ENCODE measurements at regions not wholly inside any gene's neighbourhood (a gene's known extent, or its start where the extent isn't known, plus 50 kb on each side); places are given as distances from the start of the nearest gene placed in this dataset.
A peak's percentile ranks its signal among the peaks of the same experiment; 100 is the strongest.

- Histone ChIP-seq H3K27ac (ENCODE audit: low read depth, low read length) (no peak overlapping the region), H3K4me1 (ENCODE audit: control insufficient read depth, insufficient read depth, low read length) (peaks cover 17% of the 10 kb centered on the region), H3K27me3 (ENCODE audit: control insufficient read depth, insufficient read depth, low read length, poor library complexity, severe bottlenecking) (peaks cover 7% of the 10 kb centered on the region), H3K9ac (ENCODE audit: extremely low read depth, low read length, poor library complexity, severe bottlenecking) (no peak overlapping the region), H3K9me3 (ENCODE audit: control insufficient read depth, low read length) (no peaks in the 10 kb centered on the region), H3K36me3 (ENCODE audit: control insufficient read depth, insufficient read depth, low read length) (no peaks in the 10 kb centered on the region), H3K4me3 (ENCODE audit: low read length) (no peak overlapping the region)
- Mint-ChIP-seq H3K27ac (peak overlapping the region; percentile 11), H3K4me1 (peaks cover 24% of the 10 kb centered on the region), H3K4me3 (no peak overlapping the region), H3K9me3 (peaks cover 5% of the 10 kb centered on the region), H3K36me3 (ENCODE audit: low read depth) (no peaks in the 10 kb centered on the region), H3K27me3 (ENCODE audit: insufficient read depth) (peaks cover 7% of the 10 kb centered on the region)
- no peak for TF ChIP-seq CTCF (conservative IDR thresholded peaks at IDR 0.05)
- 8 to 39% methylated on average over 1 to 2 of the region's 2 CpGs for WGBS, 2 experiments (ENCODE audit: insufficient coverage in 1 of 2, insufficient read length in 1 of 2)
- DNase-seq: peak; percentile 58
These were observed 440.5 kb downstream of the BRINP1 start for GRCh38 chr9:118928722-118929121.

GRCh38 chr9:118929287-118929686, 439.9 kb downstream of the BRINP1 start:
- Mint-ChIP-seq H3K27me3 (ENCODE audit: insufficient read depth) (peaks cover 7% of the 10 kb centered on the region), H3K4me1 (peaks cover 24% of the 10 kb centered on the region), H3K4me3 (no peak overlapping the region), H3K27ac (no peak overlapping the region), H3K36me3 (ENCODE audit: low read depth) (no peaks in the 10 kb centered on the region), H3K9me3 (peaks cover 3% of the 10 kb centered on the region)
- Histone ChIP-seq H3K9ac (ENCODE audit: extremely low read depth, low read length, poor library complexity, severe bottlenecking) (no peak overlapping the region), H3K9me3 (ENCODE audit: control insufficient read depth, low read length) (no peaks in the 10 kb centered on the region), H3K27me3 (ENCODE audit: control insufficient read depth, insufficient read depth, low read length, poor library complexity, severe bottlenecking) (peaks cover 8% of the 10 kb centered on the region), H3K4me1 (ENCODE audit: control insufficient read depth, insufficient read depth, low read length) (peaks cover 17% of the 10 kb centered on the region), H3K4me3 (ENCODE audit: low read length) (no peak overlapping the region), H3K27ac (ENCODE audit: low read depth, low read length) (no peak overlapping the region), H3K36me3 (ENCODE audit: control insufficient read depth, insufficient read depth, low read length) (no peaks in the 10 kb centered on the region)
- WGBS, 2 experiments (ENCODE audit: insufficient coverage in 1 of 2, insufficient read length in 1 of 2): 66 to 100% methylated on average over 1 to 2 of the region's 2 CpGs
- no peak for DNase-seq
- TF ChIP-seq CTCF (conservative IDR thresholded peaks at IDR 0.05): no peak

GRCh38 chr9:118931941-118932340, 437.3 kb downstream of the BRINP1 start:
- no peak for TF ChIP-seq CTCF (conservative IDR thresholded peaks at IDR 0.05)

More at GRCh38 chr9:118931941-118932340, 437.3 kb downstream of the BRINP1 start:
- no peaks in the 10 kb centered on the region for H3K36me3 ChIP-seq (ENCODE audit: control insufficient read depth, insufficient read depth, low read length)
- peaks cover 24% of the 10 kb centered on the region for H3K4me1 Mint-ChIP-seq
- WGBS, 2 experiments (ENCODE audit: insufficient coverage in 1 of 2, insufficient read length in 1 of 2): 85 to 86% methylated on average over 1 of the region's 1 CpG
- no peaks in the 10 kb centered on the region for H3K36me3 Mint-ChIP-seq (ENCODE audit: low read depth)
- H3K9ac ChIP-seq (ENCODE audit: extremely low read depth, low read length, poor library complexity, severe bottlenecking): no peak overlapping the region
- no peaks in the 10 kb centered on the region for H3K9me3 ChIP-seq (ENCODE audit: control insufficient read depth, low read length)
- H3K4me1 ChIP-seq (ENCODE audit: control insufficient read depth, insufficient read depth, low read length): peaks cover 17% of the 10 kb centered on the region
- H3K27me3 Mint-ChIP-seq (ENCODE audit: insufficient read depth): peaks cover 5% of the 10 kb centered on the region
- no peak overlapping the region for H3K4me3 ChIP-seq (ENCODE audit: low read length)
- H3K4me3 Mint-ChIP-seq: no peak overlapping the region
- no peak overlapping the region for H3K27ac Mint-ChIP-seq
- H3K9me3 Mint-ChIP-seq: no peaks in the 10 kb centered on the region
- H3K27me3 ChIP-seq (ENCODE audit: control insufficient read depth, insufficient read depth, low read length, poor library complexity, severe bottlenecking): peaks cover 8% of the 10 kb centered on the region
- no peak for DNase-seq
- H3K27ac ChIP-seq (ENCODE audit: low read depth, low read length): no peak overlapping the region

Measured in endodermal cell (in vitro differentiated cells).